ENCODE measurements at regions not wholly inside any gene's neighbourhood (a gene's known extent, or its start where the extent isn't known, plus 50 kb on each side); places are given as distances from the start of the nearest gene placed in this dataset.
"Not testable (repeated sequence)": the region's sequence is repeated elsewhere in the genome, so short reads cannot be mapped to it uniquely, and the experiment has no call there.

GRCh38 chr7:57202274-57202673 lies 70.0 kb upstream of the ZNF479 start:
- 82% methylated on average over 9 of the region's 9 CpGs for WGBS (ENCODE audit: insufficient coverage)
- no peaks in the 10 kb centered on the region for H3K27me3 ChIP-seq (ENCODE audit: control insufficient read depth, insufficient read depth, low read length)
- peaks cover 4 to 8% of the 10 kb centered on the region in 2 donors for H3K9me3 Mint-ChIP-seq
- H3K27me3 Mint-ChIP-seq (ENCODE audit: low read depth in 2 of 2), result no peaks in the 10 kb centered on the region
- no peak overlapping the region for H3K27ac ChIP-seq (ENCODE audit: low read length)
- H3K36me3 Mint-ChIP-seq, result no peaks in the 10 kb centered on the region
- H3K4me1 Mint-ChIP-seq, result no peaks in the 10 kb centered on the region
- intact Hi-C loops (cut with micrococcal nuclease), result no loop called here
- no peaks in the 10 kb centered on the region for H3K36me3 ChIP-seq (ENCODE audit: control insufficient read depth, insufficient read depth, low read length)
- H3K4me3 Mint-ChIP-seq, result no peak overlapping the region
- DNase-seq (no peak), ATAC-seq (no peak)
- no peaks in the 10 kb centered on the region for H3K4me1 ChIP-seq (ENCODE audit: control insufficient read depth, insufficient read depth, low read length)
- no peak overlapping the region for H3K4me3 ChIP-seq (ENCODE audit: low read length)
- TF ChIP-seq CTCF (IDR thresholded peaks at IDR 0.05), result no peak
- peaks cover 53% of the 10 kb centered on the region for H3K9me3 ChIP-seq (ENCODE audit: control insufficient read depth, insufficient read depth, low read length)
- no peak overlapping the region for H3K27ac Mint-ChIP-seq

GRCh38 chr7:57203161-57203791 lies 71.0 kb upstream of the ZNF479 start:
- Mint-ChIP-seq H3K27ac (no peak overlapping the region), H3K4me1 (no peaks in the 10 kb centered on the region), H3K36me3 (peaks cover 8% of the 10 kb centered on the region), H3K4me3 (no peak overlapping the region), H3K9me3 (peaks cover 6 to 15% of the 10 kb centered on the region in 2 donors), H3K27me3 (ENCODE audit: low read depth in 2 of 2) (no peaks in the 10 kb centered on the region)
- Histone ChIP-seq H3K27me3 (ENCODE audit: control insufficient read depth, insufficient read depth, low read length) (no peaks in the 10 kb centered on the region), H3K36me3 (ENCODE audit: control insufficient read depth, insufficient read depth, low read length) (no peaks in the 10 kb centered on the region), H3K9me3 (ENCODE audit: control insufficient read depth, insufficient read depth, low read length) (peaks cover 62% of the 10 kb centered on the region), H3K27ac (ENCODE audit: low read length) (no peak overlapping the region), H3K4me1 (ENCODE audit: control insufficient read depth, insufficient read depth, low read length) (no peaks in the 10 kb centered on the region), H3K4me3 (ENCODE audit: low read length) (no peak overlapping the region)
- intact Hi-C loops (cut with micrococcal nuclease), result no loop called here
- 53% methylated on average over 51 of the region's 51 CpGs for WGBS (ENCODE audit: insufficient coverage)
- no peak for TF ChIP-seq CTCF (IDR thresholded peaks at IDR 0.05)
- ATAC-seq (no peak), DNase-seq (no peak)

- H3K27me3 Mint-ChIP-seq (ENCODE audit: low read depth in 2 of 2); H3K27ac Mint-ChIP-seq; H3K36me3 ChIP-seq (ENCODE audit: control insufficient read depth, insufficient read depth, low read length); DNase-seq; intact Hi-C loops (cut with micrococcal nuclease); H3K4me3 Mint-ChIP-seq; H3K4me1 Mint-ChIP-seq; H3K27ac ChIP-seq (ENCODE audit: low read length); H3K27me3 ChIP-seq (ENCODE audit: control insufficient read depth, insufficient read depth, low read length); ATAC-seq; H3K4me1 ChIP-seq (ENCODE audit: control insufficient read depth, insufficient read depth, low read length); H3K4me3 ChIP-seq (ENCODE audit: low read length): not testable (repeated sequence)
- peaks cover 11% of the 10 kb centered on the region for H3K36me3 Mint-ChIP-seq
- H3K9me3 ChIP-seq (ENCODE audit: control insufficient read depth, insufficient read depth, low read length), result peaks cover 67% of the 10 kb centered on the region
- H3K9me3 Mint-ChIP-seq, result peaks cover 7 to 16% of the 10 kb centered on the region in 2 donors
- WGBS (ENCODE audit: insufficient coverage), result 69% methylated on average over 15 of the region's 15 CpGs
Measured at GRCh38 chr7:57203858-57204257, 71.6 kb upstream of the ZNF479 start.

GRCh38 chr7:57204411-57204811 lies 72.2 kb upstream of the ZNF479 start:
- Histone ChIP-seq H3K4me3 (ENCODE audit: low read length) (no peak overlapping the region), H3K27ac (ENCODE audit: low read length) (no peak overlapping the region), H3K36me3 (ENCODE audit: control insufficient read depth, insufficient read depth, low read length) (no peaks in the 10 kb centered on the region), H3K4me1 (ENCODE audit: control insufficient read depth, insufficient read depth, low read length) (no peaks in the 10 kb centered on the region), H3K9me3 (ENCODE audit: control insufficient read depth, insufficient read depth, low read length) (peaks cover 72% of the 10 kb centered on the region), H3K27me3 (ENCODE audit: control insufficient read depth, insufficient read depth, low read length) (no peaks in the 10 kb centered on the region)
- no peaks in the 10 kb centered on the region for H3K4me1 Mint-ChIP-seq
- H3K27ac Mint-ChIP-seq, result no peak overlapping the region
- no peaks in the 10 kb centered on the region for H3K27me3 Mint-ChIP-seq (ENCODE audit: low read depth in 2 of 2)
- H3K36me3 Mint-ChIP-seq, result peaks cover 16% of the 10 kb centered on the region
- WGBS (ENCODE audit: insufficient coverage), result 88% methylated on average over 10 of the region's 10 CpGs
- peaks cover 11 to 20% of the 10 kb centered on the region in 2 donors for H3K9me3 Mint-ChIP-seq
- ATAC-seq, result no peak
- TF ChIP-seq CTCF (IDR thresholded peaks at IDR 0.05), result no peak
- no peak overlapping the region for H3K4me3 Mint-ChIP-seq
- intact Hi-C loops (cut with micrococcal nuclease), result no loop called here
- DNase-seq, result no peak
